ENCODE measurements at regions not wholly inside any gene's neighbourhood (a gene's known extent, or its start where the extent isn't known, plus 50 kb on each side); places are given as distances from the start of the nearest gene placed in this dataset.
A peak's percentile ranks its signal among the peaks of the same experiment; 100 is the strongest.
"Not testable (repeated sequence)": the region's sequence is repeated elsewhere in the genome, so short reads cannot be mapped to it uniquely, and the experiment has no call there.

DNA sequence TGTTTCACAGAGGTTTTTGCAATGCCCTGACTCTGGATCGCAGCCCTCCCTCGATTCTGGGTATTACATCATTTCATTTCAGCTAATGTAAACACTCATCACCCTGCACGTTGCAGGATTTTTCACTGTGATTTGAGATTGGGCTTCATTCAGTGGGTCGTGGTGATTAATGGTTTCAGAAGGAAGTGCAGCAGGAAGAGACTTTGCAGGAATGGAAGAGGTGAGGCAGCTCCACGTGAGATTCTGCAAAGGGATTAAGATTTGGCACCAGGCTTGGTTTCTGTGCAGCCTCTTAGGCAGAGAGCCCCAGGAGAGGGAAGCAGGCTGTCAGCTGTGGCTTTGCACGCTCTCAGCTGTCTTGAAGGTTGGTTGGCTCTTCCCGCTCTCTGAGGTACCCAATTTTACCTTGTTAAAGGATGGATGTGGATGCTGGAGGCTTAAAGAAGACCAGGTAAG is 95.2 kb downstream of the PLCE1 start:
- no peak for DNase-seq (ENCODE audit: low spot score)

DNA sequence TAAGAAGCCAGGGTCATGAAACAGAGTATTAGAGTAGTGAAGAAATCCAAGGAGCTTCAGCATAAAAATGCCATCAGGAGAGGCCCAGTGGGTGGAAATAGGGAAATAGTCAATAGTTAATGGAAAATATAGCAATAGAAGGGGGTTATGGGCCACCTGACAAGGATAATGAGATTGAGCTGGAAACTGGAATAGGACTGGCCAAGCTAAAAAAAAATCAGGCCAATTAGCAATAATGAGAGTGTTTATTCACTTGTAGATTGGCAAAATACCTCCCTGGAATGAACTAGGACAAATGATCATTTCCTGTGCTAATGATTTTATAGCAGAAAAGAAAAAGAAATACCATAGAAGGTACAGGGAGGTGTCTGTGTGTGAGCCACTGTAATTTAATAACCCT is 97.9 kb downstream of the PLCE1 start:
- DNase-seq (ENCODE audit: low spot score) = no peak

DNA sequence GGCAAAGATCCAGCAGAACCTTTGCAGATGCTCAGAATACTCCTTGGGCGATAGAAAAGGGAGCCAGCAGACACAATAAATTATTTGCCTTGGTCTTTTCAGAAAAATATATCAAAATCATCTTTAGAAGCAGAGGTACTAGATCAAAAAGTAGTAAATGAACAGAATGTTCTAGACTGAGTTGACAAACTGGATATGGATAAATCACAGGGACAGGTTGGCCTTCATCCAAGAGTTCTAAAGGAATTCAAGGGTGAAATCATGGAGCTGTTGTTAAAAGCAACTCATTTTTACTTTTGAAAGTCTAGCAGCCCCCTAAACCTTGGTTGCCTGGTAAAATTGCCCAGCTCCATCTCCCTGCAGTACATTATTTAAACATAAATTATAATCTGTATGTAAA is 99.1 kb downstream of the PLCE1 start:
- no peak for DNase-seq (ENCODE audit: low spot score)

DNA sequence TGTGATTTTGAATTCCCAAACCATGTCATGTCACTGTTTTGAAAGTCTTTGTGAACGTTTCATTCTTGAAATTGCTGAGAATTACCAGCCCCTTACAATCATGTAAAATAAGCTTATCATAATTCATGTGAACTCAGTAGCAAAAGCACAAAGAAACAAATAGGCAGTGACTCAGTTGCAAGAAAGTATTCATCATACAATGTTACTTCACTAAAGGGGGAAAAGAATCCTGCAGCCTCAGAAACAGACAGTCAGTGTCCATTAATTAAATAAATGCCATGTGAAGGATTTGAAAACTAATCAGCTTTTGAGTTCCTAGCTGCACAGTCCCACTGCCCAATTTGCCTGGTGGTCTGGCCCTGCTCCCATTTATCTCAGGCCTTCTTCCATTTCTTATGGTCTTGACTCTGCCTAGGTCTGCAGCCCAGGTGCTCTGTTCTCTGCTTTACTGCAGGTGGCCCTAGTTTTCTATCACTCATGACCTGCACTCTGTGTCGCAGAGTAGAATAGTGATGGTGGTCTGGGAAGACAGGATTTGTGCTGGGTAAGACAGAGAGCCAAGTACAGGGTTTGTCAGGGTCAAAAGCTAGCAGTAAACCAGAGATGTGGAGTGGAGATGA is 99.7 kb downstream of the PLCE1 start:
- no peak for DNase-seq (ENCODE audit: low spot score)

DNA sequence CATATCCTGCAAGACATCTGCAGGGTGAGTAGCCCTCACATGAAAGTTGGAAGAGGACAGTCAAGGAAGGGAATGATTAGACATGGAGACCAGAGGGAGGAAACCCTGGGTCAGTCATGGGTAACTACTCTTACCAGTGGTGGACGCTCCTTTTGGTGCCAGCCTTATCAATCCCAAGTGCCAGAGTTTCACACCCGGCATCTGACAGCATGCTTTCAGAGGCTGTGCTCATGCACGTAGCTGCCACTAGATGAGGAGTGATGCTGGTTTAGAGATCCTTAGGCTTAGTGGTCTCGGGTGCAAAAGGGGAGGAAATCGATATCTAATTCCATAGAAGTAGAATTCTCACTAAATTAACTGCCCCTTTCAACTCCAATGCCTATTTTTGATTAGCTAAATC is 100.8 kb downstream of the PLCE1 start:
- DNase-seq (ENCODE audit: low spot score) = no peak

DNA sequence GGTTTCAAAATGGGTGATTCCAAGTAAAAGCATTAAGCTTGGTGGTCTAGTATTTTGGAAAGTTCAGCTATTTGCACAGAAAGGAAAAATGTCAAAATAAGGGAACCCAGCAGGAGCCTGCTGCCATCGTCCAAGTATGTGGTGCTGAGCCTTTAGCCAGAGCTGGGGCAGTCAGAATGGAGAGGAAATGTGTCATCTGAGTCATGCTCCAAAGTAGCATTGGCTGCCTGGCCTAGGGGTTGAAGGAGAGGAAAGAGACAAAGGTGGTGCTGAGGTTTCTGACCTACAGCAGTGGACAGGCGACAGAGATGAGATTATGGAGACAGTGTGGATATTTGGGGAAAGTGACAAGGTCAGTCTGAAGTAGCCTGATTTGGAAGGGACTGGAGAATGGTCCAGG is 103.9 kb downstream of the PLCE1 start:
- DNase-seq (ENCODE audit: low spot score) = no peak

DNA sequence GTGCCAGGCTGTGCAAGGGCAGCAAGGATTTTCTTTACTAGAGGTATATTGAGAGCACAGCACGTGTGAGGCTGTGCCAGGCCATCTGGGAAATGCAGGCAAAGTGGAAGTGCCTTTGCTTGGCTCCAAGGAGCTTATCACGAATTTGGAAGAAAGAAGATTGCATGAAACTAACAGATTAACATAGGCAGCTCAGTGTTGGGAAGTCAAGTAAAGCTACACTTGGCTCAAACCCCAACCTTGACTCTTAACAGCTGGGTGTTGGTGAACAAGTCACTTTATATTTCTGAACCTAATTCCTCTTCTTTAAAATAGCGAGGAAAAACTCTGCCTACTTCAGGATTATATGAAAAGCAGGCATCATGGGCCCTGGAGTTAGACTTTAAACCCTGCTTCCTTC is 105.2 kb downstream of the PLCE1 start:
- no peak for DNase-seq (ENCODE audit: low spot score)

DNA sequence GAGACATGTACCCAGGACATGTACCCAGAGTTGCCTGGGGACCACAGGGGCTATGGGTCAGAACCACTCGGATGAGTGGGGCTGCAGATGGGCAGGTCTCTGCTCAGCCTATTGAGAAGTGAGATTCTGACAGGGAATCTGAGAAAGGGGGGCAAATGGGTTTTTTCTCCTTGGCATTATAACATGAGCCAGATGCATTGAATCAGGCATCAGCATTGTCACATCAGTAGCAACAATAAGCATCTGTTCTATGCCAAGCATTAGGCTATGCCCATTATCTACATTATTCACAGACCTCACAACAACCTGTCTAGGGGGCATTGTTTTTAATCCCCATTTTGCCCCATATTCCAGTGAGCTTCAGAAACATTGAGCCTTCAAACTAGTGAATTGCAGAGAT is 108.2 kb downstream of the PLCE1 start:
- DNase-seq (ENCODE audit: low spot score) = no peak

DNA sequence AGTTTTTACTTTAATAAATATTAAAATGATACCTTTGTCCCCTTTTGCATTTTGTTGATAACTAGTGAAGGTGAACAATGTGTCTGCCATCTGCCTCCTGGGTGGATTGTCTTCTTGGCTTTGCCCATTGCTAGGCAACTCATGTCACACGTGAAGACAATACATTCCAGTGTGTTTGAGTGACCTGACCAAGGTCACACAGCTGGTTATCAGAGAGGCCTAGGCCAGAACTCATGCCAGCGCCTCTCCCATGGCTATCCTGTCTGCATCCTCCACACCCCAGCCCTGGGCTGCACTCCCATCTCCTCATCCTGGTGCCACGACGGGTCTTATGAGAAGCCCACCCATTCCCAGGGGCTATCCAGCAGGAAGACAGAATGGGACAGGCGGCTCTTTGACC is 108.7 kb downstream of the PLCE1 start:
- no peak for DNase-seq (ENCODE audit: low spot score)

DNA sequence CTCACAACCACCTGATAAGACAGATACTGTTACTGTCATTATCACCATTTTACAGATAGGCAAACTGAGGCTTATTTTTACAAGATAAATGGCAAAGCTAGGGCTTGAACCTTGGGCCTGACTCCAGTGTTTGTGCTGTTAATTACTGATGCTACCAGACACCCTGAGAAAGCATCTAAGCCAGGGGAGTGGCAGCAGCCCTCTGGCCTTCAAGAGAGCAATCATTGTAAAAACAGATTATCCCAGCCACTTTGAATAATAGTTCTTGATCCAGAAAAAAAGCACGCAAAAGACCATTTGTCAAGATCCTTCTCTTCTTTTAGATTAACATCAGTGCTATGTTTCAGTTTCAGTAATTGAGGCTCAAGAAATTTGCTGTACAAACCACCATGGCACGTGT is 109.5 kb downstream of the PLCE1 start:
- DNase-seq (ENCODE audit: low spot score) = no peak

DNA sequence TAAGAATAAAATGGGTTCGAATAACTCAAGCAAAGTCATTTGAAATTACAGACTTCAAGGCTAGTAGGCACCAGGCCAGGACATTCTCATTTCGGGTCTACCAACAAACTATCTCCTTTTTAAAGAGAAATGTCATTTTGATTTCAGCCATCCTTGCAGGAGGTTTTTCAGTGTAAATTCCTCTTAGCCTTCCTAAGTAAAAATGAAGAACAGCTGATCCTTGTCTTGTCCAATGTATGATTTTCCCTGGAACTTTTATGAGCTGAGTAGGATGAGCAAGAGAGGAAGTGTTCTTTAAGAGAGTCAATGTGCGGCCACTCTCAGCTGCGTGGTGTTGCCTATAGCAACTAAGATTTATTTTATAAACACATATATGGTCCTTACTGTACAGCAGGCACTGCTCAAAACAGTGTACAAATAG is 110.1 kb downstream of the PLCE1 start:
- no peak for DNase-seq (ENCODE audit: low spot score)

DNA sequence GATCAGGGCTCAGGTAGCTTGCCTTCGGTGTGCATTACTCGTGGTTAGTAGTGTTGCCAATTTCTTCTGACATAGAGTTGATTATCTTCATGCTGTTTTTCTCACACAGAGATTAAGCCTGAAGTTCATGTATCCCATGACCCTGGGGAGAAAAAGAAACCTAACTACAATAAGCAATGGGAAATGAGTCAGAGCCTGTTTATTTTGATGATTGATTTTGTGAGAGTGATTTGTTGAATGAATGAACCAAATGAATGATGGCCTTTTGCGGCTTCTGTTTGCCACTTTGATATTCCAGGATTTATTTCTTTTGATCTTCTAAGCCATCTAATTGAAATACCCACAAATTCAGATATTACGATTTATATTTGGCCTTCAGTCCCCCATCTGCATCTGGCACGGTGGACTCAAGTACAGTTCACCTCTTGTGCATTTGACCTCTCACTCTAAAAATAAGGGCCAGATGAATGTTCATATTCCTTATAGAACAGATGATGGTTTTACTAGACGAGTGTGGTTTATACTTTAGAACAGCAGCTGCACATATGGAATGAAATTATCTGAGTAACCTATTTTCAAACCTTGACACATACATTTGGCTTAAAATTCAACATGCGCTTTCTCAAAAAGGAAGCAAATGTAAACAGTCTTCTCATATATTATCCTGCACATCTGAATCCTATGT is 110.7 kb downstream of the PLCE1 start:
- no peak for DNase-seq (ENCODE audit: low spot score)

DNA sequence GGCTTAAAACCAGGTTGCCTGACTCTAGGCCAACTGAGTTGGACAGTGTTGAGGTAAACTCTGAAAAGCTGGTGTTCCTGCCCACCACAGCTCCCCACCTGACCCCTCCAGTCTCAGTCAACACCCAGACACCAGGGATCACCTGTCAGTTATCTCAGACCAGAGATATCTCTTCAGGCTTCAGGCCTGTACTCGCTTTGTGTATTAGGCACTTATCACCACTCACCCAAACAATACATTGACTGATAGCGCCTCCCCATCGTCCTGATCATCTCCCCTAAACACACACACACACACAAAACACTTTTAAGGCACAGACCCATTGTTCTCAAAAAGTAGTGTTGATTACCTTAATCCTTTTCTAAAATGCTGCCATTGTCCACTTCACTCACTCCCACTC is 111.5 kb downstream of the PLCE1 start:
- DNase-seq (ENCODE audit: low spot score) = no peak

DNA sequence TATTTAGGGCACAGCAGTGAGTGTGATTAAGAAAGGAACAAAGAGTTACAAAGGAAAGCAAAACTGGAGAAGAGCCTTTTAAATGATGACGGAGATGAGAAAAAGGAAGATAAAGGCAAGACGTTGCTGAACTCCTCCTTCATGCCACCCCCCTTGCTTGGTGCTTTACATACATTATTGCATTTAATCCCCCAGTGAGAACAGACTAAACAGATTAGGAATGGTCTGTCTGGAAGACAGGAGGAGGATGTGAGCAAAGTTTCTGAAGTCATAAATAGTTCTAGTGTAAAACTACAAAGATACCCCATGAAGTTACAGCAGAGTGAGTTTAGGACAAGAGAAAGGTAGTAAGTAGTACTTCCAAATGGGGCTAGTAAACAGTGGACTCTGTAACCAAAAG is 113.5 kb downstream of the PLCE1 start:
- no peak for DNase-seq (ENCODE audit: low spot score)

DNA sequence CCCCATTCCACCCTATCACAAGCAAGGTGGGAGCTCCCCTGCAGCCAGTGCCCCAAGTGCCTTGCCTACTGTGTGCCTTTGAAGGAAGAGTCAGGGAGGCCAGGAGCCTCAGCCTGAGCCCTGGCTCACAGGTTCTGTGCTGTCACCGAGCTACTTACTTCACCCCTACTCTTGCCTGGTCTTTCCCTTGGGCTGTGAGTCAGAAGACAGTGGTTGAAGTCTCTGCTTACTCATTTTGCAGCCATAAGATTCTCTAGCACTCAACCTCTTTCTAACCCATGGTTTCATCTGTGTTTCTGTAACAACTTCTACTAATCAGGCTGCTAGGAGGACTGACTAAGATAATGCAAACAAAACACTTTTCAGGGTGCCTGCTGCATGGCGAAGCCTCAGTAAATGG is 114.5 kb downstream of the PLCE1 start:
- DNase-seq (ENCODE audit: low spot score) = peak; percentile 35

DNA sequence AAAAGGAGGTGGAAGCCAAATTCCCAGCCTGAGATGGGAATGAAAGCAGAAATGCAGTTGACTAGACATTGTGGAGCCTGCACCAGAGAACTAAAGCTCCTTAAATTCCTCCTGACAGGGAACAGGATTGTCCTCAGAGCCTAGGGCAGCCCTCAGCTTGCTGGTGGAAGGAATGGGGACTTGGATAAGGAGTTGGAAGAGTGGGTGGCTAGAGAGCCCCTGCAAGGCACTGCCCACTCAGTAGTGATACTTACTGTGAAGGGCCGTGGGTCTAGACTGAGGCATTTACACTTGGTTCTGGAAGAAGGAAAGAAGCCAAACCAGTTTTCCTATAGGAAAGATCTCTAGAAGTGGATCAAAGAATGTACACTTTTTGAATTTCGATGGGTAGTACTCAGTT is 117.6 kb downstream of the PLCE1 start:
- DNase-seq (ENCODE audit: low spot score) = no peak

DNA sequence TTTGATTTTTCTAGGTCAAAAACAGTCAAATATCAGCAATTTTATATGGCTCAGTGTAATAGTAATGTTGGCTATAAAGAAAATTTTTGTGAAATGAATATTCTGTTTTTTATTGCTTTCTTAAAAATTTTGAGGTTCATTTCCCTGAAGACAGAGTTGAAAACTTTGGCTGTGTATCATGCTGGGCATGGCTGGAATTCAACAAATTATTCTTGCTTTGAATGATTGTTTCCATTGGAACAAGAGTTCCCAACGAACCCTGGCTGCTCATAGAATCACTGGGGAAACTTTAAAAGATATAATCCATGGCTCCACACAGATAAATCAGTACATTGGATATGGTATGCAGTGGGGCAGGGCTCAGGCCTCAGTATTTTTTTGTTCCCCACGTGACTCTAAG is 118.6 kb downstream of the PLCE1 start:
- DNase-seq (ENCODE audit: low spot score) = no peak

DNA sequence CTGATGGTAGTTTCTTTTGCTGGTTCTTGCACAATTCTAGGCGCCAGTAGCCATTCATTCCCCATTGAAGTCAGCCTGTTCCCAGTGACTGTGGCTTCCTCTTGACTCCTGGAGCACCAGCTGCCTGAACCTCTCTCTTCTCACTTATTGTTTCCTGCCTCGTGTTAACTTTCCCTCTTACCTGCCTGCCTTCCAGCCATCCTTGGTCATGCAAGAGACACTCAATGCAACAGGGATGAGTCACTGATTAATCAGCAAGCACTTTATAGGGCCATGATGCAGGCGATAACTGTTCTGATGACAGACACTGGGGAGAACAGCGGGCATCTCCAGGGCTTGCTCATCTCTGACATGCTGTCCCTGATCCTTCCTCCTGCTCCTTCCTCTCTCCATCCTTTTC is 122.0 kb downstream of the PLCE1 start:
- DNase-seq (ENCODE audit: low spot score) = peak; percentile 64

DNA sequence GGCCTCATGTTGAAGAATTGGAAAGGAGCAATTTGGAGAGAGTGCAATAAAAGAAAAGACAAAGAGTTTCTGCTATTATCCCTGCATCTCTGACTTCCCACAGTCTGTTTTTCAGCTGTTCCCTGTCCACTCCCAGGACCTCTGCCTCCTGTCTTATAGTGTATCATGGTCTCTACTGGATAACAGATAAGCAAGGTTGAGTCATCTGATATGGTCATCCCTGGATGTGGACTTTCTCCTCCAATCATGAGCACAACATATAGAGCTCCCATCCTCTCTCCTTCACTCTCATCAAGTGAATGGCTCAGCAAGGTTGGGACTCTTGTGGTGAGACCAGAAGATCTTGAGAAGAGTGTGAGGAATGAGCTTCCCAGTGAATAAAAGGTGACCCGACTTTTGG is 123.1 kb downstream of the PLCE1 start:
- no peak for DNase-seq (ENCODE audit: low spot score)

DNA sequence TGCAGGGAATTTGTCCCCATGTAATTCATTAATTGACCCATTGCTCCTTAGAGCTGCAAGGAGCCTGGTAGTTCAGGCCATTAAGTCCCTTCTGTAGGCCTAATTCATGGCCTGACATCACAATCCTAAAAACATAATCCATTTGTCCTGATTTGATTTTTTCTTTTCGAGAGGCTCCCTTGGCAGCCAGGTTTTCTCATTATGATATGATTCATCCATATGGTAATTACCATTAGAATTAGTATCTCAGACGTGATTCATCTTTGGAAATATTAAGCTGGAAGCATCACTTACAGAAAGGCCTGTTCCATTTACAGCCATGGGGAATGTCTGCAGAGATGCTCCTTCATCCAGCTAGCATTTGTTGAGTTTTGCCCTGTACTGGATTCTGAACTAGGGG is 128.5 kb downstream of the PLCE1 start:
- no peak for DNase-seq (ENCODE audit: low spot score)

DNA sequence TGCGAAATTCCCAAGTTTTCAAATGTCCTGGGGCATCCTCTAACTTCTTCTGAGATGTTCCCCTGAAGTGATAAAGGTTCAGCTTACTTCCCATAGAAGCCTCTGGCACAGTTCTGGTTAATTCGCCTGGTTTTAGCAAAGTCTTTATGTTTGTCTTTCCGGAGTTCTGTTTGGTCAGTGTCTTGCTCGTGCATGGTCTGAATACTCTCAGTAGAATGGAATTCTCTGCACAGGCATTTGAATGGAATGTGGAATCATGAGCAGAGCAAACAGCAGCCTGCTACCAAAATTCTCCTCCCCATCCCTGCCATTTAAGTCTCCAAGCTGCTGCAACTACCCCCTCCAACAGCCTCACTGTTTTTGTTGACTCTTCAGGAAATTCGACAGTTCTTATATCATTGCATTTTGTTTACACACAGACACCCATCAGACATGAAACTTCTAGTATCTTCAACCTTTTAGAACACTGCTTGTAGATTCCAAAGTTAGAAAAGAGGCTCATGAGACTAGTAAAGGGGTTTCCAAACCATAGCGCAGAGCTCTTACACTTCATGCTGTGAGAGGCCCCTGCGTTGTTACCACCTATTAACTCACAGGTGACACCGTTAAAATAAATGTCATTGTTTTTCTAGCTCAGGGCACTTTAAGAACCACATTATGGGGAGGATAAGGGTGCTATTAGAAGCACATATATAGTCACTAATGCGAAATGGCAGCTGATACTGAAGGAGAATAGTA is 129.7 kb downstream of the PLCE1 start:
- DNase-seq (ENCODE audit: low spot score) = peak; percentile 4

DNA sequence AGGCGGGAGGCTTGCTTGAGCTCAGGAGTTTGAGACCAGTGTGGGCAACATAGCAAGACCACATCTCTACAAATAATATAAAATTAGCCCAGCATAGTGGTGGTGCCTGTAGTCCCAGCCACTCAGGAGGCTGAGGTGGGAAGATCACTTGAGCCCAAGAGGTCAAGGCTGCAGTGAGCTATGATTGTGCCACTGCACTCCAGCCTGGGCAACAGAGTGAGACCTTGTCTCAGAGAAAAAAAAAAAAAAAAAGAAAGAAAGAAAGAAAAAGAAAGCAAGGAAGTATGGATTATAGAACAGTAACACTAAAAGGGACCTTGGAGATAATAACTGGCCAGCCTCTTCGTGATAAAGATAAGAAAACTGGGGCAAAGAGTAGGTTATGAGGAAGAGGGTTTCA is 130.4 kb downstream of the PLCE1 start:
- DNase-seq (ENCODE audit: low spot score) = not testable (repeated sequence)

DNA sequence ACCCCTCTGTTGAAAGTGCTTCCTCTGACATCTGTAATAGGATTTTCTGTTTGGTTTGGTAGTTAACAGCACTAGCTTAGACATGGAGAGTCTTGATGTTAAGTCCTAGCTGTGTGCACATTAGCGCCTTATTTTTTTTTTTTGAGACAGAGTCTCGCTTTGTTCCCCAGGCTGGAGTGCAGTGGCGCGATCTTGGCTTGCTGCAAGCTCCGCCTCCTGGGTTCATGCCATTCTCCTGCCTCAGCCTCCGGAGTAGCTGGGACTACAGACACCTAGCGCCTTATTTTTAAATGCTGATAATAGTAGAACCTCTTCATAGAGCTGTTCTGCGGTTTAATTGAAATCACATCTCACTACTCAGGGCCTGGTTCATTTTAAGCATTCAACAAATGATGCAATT is 131.5 kb downstream of the PLCE1 start:
- not testable (repeated sequence) for DNase-seq (ENCODE audit: low spot score)
